ENCODE measurements at regions not wholly inside any gene's neighbourhood (a gene's known extent, or its start where the extent isn't known, plus 50 kb on each side); places are given as distances from the start of the nearest gene placed in this dataset.

GRCh38 chr2:78407960-78408794 is 617.3 kb upstream of the REG3G start:
- in situ Hi-C loops (cut with HindIII; ENCODE audit: low sequenced_read_pairs), result no loop called here
- DNase-seq (ENCODE audit: low read depth), result no peak
- H3K4me3 ChIP-seq (ENCODE audit: low read depth, low read length), result no peak overlapping the region
- TF ChIP-seq CTCF (IDR thresholded peaks at IDR 0.05; ENCODE audit: low read depth, low read length, missing control alignments), result no peak

- DNase-seq (ENCODE audit: low read depth), result no peak
- TF ChIP-seq CTCF (IDR thresholded peaks at IDR 0.05; ENCODE audit: low read depth, low read length, missing control alignments), result no peak
- in situ Hi-C loops (cut with HindIII; ENCODE audit: low sequenced_read_pairs), result no loop called here
- no peak overlapping the region for H3K4me3 ChIP-seq (ENCODE audit: low read depth, low read length)
Observed at GRCh38 chr2:78408795-78409118, 616.7 kb upstream of the REG3G start.

- no peak for TF ChIP-seq CTCF (IDR thresholded peaks at IDR 0.05; ENCODE audit: low read depth, low read length, missing control alignments)
- in situ Hi-C loops (cut with HindIII; ENCODE audit: low sequenced_read_pairs), result no loop called here
- DNase-seq (ENCODE audit: low read depth), result no peak
- no peak overlapping the region for H3K4me3 ChIP-seq (ENCODE audit: low read depth, low read length)
Observed at GRCh38 chr2:78411303-78411702, 614.2 kb upstream of the REG3G start.

- DNase-seq (ENCODE audit: low read depth), result no peak
- in situ Hi-C loops (cut with HindIII; ENCODE audit: low sequenced_read_pairs), result no loop called here
- TF ChIP-seq CTCF (IDR thresholded peaks at IDR 0.05; ENCODE audit: low read depth, low read length, missing control alignments), result no peak
- no peak overlapping the region for H3K4me3 ChIP-seq (ENCODE audit: low read depth, low read length)
Observed at GRCh38 chr2:78416625-78417300, 608.7 kb upstream of the REG3G start.

- no peak overlapping the region for H3K4me3 ChIP-seq (ENCODE audit: low read depth, low read length)
- in situ Hi-C loops (cut with HindIII; ENCODE audit: low sequenced_read_pairs), result no loop called here
- DNase-seq (ENCODE audit: low read depth), result no peak
- no peak for TF ChIP-seq CTCF (IDR thresholded peaks at IDR 0.05; ENCODE audit: low read depth, low read length, missing control alignments)
Observed at GRCh38 chr2:78417355-78417754, 608.1 kb upstream of the REG3G start.

GRCh38 chr2:78418021-78418420 is 607.5 kb upstream of the REG3G start:
- in situ Hi-C loops (cut with HindIII; ENCODE audit: low sequenced_read_pairs), result no loop called here
- no peak for TF ChIP-seq CTCF (IDR thresholded peaks at IDR 0.05; ENCODE audit: low read depth, low read length, missing control alignments)

More at GRCh38 chr2:78418021-78418420, 607.5 kb upstream of the REG3G start:
- DNase-seq (ENCODE audit: low read depth), result no peak
- no peak overlapping the region for H3K4me3 ChIP-seq (ENCODE audit: low read depth, low read length)
